Adrenal gland (tissue), 5 donors: ENCODE measurements at regions not wholly inside any gene's neighbourhood (a gene's known extent, or its start where the extent isn't known, plus 50 kb on each side); places are given as distances from the start of the nearest gene placed in this dataset.

Experiments
- POLR2A ChIP-seq, 2 donors: fragments of 450-650 bp; IDR thresholded peaks; one replicate each; pipeline ENCODE4 v1.6.1; 2017; ENCODE audit warnings: antibody characterized with exemption in 2 of 2, mild to moderate bottlenecking in 2 of 2, moderate library complexity in 1 of 2
- TF ChIP-seq, protein P1 (sequence below), 6 experiments: fragments of 450-650 bp in 4 of 6; fragments of 200-600 bp in 2 of 6; sonication (generic) in 1 of 6; IDR thresholded peaks; 1 replicate in 5 of 6; 2 replicates in 1 of 6; pipeline versions ENCODE4 v1.5.1 to v1.8.0; 2016 to 2021; ENCODE audit warnings: antibody characterized with exemption in 6 of 6, mild to moderate bottlenecking in 2 of 6, moderate library complexity in 1 of 6
- donor health status: DM: no; HTN: no; CAD: no.

- TF ChIP-seq, protein P1, sequence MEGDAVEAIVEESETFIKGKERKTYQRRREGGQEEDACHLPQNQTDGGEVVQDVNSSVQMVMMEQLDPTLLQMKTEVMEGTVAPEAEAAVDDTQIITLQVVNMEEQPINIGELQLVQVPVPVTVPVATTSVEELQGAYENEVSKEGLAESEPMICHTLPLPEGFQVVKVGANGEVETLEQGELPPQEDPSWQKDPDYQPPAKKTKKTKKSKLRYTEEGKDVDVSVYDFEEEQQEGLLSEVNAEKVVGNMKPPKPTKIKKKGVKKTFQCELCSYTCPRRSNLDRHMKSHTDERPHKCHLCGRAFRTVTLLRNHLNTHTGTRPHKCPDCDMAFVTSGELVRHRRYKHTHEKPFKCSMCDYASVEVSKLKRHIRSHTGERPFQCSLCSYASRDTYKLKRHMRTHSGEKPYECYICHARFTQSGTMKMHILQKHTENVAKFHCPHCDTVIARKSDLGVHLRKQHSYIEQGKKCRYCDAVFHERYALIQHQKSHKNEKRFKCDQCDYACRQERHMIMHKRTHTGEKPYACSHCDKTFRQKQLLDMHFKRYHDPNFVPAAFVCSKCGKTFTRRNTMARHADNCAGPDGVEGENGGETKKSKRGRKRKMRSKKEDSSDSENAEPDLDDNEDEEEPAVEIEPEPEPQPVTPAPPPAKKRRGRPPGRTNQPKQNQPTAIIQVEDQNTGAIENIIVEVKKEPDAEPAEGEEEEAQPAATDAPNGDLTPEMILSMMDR (IDR thresholded peaks at IDR 0.05) = no peak
- no peak for TF ChIP-seq POLR2A (IDR thresholded peaks at IDR 0.05)
Observed at GRCh38 chr20:37580069-37580468, 52.4 kb upstream of the BLCAP start.
